Left lobe of liver (tissue), 2 donors: ENCODE measurements at regions not wholly inside any gene's neighbourhood (a gene's known extent, or its start where the extent isn't known, plus 50 kb on each side); places are given as distances from the start of the nearest gene placed in this dataset.

Experiments
- ATAC-seq: fragments of 200-7000 bp; cut with Tn5 transposase; one replicate; pipeline ENCODE4 v1.9.1; 2020; ENCODE audit warnings: mild to moderate bottlenecking, moderate library complexity
- DNase-seq: peaks from one replicate; pipeline ENCODE4 v3.0.0-alpha.2; 2020; ENCODE audit warnings: low spot score
- donor health status: DM: no; HTN: no; CAD: no; lungs with moderate emphysema.
- donor health status: DM: no; HTN: yes; CAD: no.

DNA sequence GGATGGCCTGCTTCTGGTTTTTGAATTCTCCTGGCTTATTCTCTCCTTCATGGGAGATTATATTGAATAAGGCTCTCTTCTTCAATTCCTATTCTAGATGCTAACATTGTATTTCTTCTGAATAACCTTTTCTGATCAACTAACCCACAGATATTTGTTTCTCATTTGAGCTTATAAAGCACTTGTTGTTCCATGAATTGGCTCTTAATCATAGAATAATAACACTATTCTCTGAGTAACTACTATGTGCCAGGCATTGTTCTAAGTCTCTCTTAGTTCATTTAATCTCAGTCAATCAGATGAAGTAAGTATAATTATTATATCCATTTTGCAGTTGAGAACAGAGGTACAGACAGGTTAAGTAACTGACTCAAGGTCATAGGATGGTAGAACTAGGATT is 136.3 kb upstream of the MLIP start:
- no peak for ATAC-seq
- no peak for DNase-seq

GRCh38 chr6:53975941-53976615 is 135.2 kb upstream of the MLIP start:
- ATAC-seq (no peak), DNase-seq (no peak)

DNA sequence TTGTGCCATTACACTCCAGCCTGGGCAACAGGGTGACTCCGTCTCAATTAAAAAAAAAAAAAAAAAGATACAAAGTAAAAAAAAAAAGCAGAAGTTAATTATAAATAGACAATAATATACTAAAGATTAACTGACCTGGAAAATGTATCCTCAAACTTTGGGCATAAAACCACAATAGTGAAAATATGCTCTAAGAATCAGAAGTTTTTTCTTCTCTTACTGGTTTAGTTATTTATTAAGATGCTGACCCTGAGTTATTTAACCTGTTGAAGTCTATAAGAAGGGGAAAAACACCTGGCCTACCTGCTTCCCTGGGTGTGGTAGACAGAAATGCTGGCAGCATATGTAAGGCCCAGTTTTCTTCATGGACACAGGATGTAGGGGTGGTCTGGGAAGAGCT is 133.7 kb upstream of the MLIP start:
- DNase-seq (no peak), ATAC-seq (no peak)

DNA sequence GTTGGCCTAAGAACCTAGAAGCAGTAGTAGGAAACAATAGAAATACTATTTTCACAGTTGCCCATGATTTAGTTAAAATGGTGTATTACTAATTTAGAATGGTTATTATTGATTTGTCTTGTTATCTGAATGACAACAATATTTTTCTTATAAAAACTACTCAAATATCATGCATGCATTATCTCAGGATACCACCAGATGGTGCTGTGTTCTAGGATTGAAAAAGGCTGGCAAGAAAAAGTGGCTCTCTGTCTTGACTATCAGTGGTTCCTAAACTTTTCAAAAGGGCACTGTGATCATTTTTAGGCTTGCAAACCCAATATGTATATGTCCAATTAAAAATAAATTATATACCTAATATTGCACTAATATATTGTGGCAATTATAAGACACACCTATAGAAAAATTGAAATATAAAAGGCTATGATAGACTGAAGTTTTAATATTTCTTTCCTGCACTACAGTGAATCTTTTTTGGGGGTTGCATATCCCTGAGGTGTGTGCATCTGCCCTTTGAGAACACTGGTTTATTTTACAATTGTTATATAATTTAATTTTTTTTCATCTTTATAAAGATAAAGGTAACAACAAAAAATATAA is 131.7 kb upstream of the MLIP start:
- DNase-seq, result no peak
- peak; percentile 86 for ATAC-seq

DNA sequence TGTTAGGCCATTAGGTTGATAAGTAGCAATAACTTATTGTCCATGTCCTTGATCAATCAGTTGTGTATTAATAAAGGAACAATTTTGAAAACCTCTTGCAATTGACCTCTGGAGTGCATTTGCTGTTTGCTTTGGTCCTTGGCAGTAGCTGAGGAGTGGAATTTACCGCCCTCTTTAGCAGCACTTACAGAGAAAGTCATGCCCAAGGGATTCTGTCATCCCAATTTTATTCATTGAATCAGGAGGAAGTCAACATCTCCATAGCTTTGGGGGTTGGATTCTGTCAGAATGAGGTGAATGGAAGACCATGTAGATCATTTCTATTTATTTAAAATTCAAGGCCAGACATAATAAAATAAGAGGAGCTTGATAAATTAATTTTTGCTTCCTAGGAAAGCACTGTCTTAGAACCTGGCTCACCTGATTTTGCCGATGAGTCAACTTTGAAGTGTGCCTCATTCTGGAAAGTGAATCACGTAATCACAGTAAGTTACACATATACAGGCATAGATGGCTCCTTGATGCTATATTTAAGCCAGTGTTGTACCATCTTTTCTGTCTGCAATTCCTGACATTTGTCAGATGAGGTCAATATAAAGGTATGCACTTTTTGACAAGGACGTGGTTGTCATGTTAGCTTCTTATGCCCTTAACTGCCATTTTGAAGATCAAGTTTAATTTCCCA is 128.7 kb upstream of the MLIP start:
- DNase-seq, result no peak
- no peak for ATAC-seq

GRCh38 chr6:53983301-53983700 is 127.9 kb upstream of the MLIP start:
- DNase-seq, result no peak
- ATAC-seq, result no peak

- DNase-seq (no peak), ATAC-seq (no peak)
Observed at GRCh38 chr6:53984163-53984562, 127.1 kb upstream of the MLIP start.

- no peak for ATAC-seq
Observed at GRCh38 chr6:53984581-53984980, 126.7 kb upstream of the MLIP start.

GRCh38 chr6:53985366-53985765 is 125.9 kb upstream of the MLIP start:
- no peak for ATAC-seq
- DNase-seq, result no peak

More at GRCh38 chr6:53984581-53984980, 126.7 kb upstream of the MLIP start:
- no peak for DNase-seq

DNA sequence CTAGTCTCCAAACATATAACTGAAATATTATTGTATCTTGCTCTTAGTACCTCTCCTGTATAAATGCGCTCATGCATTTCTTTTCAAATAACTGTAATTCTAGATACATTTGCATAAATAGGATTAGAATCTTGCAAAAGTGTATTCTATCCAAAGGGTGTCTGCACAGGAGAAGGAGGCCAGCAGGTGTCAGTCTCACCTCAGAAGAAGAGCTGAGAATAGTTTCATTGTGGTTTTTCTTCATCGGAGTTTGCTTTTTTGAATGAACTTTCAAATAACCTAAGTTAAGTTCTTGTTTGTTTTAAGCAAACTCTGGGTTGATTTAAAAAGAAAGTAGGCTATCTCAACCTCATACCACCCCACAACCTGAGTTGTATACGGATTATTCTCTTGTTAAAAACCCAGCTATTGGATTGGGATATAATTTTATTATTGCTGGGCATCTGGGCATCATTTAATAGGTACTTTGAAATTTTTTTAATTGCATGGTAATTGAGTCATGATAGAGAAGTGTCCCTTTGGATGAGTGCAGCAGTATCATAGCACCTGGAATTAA is 125.0 kb upstream of the MLIP start:
- ATAC-seq (peak; percentile 95), DNase-seq (peak; percentile 62)

DNA sequence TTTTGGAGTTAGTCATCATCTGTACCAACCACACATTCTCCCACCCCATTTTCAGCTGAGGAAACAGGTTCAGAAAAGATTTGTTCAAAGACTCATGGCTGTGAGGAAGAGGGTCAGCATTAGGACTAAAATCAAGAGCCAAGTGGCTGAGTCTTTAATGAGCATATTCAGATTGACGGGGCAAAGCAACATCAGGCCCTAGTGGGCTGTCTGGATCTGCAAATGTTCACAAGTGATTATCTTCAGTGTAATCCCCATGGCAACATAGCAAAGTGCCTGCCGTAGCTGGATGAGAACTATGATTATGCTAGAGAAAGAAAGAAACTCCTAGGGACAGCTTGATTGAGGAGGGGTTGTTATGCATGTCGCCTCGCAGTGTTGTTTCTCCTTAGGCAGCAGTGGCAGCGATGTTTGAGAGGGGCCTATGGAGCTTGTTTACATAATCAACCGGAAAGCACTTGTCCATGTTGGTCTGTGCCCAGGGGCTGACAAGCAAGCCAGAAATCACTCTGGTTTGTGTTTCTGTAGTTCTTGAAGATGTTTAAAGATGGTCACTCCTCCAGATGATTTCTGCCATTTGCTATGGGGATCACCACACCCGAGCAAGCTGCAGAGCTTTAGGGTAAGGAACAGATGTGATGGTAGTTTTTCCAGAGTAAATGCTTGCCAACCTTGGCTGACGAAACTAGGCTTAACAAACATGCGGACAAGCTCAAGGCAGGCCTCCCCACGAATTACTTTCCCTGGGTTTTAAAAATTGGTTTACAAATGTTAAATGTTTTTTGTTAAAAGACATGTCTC is 124.3 kb upstream of the MLIP start:
- DNase-seq, result no peak

GRCh38 chr6:53987522-53987888 is 123.7 kb upstream of the MLIP start:
- DNase-seq (no peak), ATAC-seq (peak; percentile 7)

More for the DNA sequence above, 124.3 kb upstream of the MLIP start:
- ATAC-seq, result peak; percentile 63

DNA sequence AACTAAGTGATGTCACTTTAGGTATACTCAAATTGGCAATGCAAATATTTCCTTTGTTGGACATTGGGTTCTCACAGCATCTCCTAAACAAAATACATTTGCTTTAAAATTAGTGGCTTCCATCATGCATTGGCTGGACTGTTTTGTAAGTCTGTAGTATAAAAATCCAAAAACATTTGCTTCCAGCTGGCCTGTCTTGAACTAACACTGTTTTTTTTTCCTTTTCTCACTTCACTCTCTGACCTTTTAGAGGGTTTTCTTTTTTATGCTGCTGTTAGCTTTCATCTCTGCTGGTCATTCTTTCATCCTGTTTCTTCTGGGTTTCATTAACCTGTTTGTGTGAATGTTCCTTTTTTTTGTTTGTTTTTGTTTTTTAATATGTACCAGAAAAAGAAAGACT is 121.7 kb upstream of the MLIP start:
- ATAC-seq (no peak), DNase-seq (no peak)

DNA sequence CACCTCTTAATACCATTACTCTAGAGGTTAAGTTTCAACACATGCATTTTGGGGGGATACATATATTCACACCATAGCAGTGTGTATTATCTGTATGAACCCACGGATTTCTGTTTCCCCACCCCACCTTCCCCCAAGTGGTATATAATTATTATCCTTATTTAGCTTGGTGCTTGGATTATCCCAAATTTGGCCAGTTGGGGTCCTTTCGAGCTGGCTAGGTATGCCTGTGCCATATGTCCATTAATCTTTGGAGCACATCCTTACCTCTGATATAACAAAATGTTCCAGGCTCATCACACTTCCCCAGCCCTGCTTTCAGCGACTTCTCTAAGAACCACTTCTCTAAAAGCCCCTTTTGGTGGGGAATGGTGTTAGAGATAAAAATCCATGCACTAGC is 118.7 kb upstream of the MLIP start:
- no peak for DNase-seq

GRCh38 chr6:53994201-53994600 is 117.0 kb upstream of the MLIP start:
- ATAC-seq (no peak), DNase-seq (no peak)

More for the DNA sequence above, 118.7 kb upstream of the MLIP start:
- no peak for ATAC-seq

GRCh38 chr6:53995935-53996334 is 115.3 kb upstream of the MLIP start:
- ATAC-seq (no peak), DNase-seq (no peak)

DNA sequence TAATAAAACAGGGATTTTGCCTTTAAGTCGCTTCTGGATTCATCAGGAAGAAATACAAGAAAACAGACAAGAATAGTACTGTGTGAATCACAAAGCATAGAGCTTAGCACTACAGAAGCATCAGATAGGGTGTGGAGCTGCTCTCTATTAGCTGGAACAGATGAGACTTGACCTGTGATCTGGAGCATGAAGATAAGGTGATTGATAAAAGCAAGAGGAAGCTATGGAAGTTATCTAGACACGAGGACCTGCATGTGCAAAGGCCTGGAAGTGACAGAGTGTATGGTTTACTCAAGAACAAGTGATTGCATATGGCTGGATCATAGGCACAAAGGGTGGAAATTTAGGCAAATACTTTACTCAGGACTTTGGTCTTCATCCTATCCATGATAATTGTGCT is 112.9 kb upstream of the MLIP start:
- DNase-seq (no peak), ATAC-seq (peak; percentile 48)

DNA sequence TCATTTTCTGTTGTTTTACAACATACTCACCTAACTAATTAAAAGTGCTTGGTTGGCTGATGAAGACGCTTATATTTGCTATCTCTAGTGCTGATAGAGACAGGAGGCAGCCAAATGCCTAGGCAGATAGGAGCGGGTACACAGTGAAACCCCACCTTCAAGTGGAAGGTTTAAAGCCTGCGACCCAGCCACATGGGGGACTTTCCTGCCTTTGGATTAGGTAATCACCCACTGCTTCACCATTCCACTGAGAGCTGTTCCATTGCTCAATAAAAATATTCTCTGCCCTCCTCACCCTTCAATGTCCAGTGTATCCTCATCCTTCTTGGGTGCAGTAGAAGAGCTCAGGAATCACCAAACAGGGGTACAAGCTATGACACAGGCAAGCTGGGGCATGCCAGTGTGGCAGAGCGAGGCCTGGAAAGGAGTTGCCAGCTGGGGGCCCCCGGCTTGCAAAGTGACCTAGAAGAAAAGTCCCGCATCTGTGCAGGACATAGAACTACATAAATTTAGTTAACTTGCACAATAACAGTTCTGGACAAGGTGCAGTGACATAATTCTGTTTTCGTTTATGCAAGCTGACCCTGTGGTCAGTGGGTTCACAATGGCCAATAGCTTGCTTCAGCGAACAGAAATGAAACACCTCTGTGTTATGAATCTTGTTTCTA is 112.0 kb upstream of the MLIP start:
- ATAC-seq (peak; percentile 87), DNase-seq (peak; percentile 69)

GRCh38 chr6:54002116-54002515 is 109.1 kb upstream of the MLIP start:
- DNase-seq, result no peak

DNA sequence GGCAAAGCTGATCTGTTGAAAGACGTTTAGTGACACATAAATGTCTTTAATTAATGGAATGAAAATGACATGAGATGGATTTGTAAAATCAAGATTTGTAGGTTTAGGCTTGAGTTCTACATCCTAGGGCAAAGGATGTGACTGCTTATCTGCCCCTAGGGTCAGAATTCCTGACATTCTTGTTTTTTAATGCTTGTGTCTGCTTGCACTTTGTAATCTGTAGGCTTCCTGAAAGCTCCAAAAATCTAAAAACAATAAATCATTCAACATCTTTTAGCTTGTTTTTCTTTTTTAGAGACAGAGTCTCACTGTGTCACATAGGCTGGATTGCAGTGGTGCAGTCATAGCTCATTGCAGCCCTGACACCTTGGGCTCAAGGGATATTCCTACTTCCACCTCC is 107.9 kb upstream of the MLIP start:
- DNase-seq (no peak), ATAC-seq (no peak)

More at GRCh38 chr6:54002116-54002515, 109.1 kb upstream of the MLIP start:
- no peak for ATAC-seq

GRCh38 chr6:54008589-54008988 is 102.7 kb upstream of the MLIP start:
- DNase-seq, result no peak
- peak; percentile 73 for ATAC-seq
